GM12865 (cell line): ENCODE measurements at regions not wholly inside any gene's neighbourhood (a gene's known extent, or its start where the extent isn't known, plus 50 kb on each side); places are given as distances from the start of the nearest gene placed in this dataset.

Experiments
- DNase-seq: peaks from one replicate; pipeline ENCODE4 v3.0.0; 2010; ENCODE audit warnings: low read depth
- H3K4me3 ChIP-seq: 2 replicates; pipeline ENCODE4 v1.5.1; 2011; ENCODE audit warnings: mild to moderate bottlenecking, low read depth, low read length, control low read depth
- TF ChIP-seq, protein P1 (sequence below): IDR thresholded peaks from 2 replicates; pipeline ENCODE4 v1.5.1; 2011; ENCODE audit warnings: low read length, control low read depth, low read depth, inconsistent platforms; ENCODE audit not compliant: insufficient read depth; ENCODE audit errors: missing control alignments

DNA sequence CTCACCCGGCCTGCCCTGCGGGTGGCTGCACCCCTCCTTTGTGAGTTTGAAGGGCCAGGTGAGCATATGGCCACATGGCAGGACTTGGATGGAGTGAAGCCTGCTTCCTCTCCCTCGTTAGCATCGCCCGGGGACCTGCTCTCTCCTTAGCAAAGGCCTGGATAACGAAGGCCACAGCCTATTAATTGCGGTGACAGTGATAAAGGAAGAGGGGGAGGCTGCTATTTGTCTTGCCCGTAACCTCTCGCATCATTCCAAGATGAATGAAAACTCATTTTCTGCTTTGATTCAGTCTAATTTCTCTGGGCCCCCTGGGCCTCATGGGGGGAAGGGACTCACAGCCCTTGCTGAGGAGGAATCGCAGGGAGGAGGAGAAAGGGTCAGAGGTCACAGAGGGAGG lies 68.5 kb upstream of the LHX1 start:
- no peak for DNase-seq

DNA sequence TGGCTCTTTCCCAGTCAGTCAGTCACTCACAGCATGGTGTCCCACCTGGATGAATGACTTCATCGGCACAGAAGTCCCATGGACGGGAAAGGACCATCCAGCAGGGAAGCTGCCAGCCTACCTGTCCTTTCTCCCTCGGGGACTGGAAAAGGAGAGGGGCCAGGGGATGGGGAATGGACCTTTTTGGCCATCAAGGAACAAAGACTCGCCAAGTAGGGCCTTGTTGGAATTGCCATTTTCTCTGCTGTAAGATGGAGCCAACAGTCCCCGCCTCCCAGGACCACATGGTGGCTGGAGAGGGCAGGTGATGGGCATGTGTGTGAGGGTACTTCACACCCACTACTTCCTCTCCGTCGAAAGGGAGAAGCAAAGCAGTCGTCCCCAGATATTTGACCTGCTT lies 67.8 kb upstream of the LHX1 start:
- no peak for DNase-seq
- H3K4me3 ChIP-seq = no peak overlapping the region
- TF ChIP-seq, protein P1, sequence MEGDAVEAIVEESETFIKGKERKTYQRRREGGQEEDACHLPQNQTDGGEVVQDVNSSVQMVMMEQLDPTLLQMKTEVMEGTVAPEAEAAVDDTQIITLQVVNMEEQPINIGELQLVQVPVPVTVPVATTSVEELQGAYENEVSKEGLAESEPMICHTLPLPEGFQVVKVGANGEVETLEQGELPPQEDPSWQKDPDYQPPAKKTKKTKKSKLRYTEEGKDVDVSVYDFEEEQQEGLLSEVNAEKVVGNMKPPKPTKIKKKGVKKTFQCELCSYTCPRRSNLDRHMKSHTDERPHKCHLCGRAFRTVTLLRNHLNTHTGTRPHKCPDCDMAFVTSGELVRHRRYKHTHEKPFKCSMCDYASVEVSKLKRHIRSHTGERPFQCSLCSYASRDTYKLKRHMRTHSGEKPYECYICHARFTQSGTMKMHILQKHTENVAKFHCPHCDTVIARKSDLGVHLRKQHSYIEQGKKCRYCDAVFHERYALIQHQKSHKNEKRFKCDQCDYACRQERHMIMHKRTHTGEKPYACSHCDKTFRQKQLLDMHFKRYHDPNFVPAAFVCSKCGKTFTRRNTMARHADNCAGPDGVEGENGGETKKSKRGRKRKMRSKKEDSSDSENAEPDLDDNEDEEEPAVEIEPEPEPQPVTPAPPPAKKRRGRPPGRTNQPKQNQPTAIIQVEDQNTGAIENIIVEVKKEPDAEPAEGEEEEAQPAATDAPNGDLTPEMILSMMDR = no peak

More for the DNA sequence above, 68.5 kb upstream of the LHX1 start:
- H3K4me3 ChIP-seq = no peak overlapping the region
- TF ChIP-seq, protein P1 = no peak

DNA sequence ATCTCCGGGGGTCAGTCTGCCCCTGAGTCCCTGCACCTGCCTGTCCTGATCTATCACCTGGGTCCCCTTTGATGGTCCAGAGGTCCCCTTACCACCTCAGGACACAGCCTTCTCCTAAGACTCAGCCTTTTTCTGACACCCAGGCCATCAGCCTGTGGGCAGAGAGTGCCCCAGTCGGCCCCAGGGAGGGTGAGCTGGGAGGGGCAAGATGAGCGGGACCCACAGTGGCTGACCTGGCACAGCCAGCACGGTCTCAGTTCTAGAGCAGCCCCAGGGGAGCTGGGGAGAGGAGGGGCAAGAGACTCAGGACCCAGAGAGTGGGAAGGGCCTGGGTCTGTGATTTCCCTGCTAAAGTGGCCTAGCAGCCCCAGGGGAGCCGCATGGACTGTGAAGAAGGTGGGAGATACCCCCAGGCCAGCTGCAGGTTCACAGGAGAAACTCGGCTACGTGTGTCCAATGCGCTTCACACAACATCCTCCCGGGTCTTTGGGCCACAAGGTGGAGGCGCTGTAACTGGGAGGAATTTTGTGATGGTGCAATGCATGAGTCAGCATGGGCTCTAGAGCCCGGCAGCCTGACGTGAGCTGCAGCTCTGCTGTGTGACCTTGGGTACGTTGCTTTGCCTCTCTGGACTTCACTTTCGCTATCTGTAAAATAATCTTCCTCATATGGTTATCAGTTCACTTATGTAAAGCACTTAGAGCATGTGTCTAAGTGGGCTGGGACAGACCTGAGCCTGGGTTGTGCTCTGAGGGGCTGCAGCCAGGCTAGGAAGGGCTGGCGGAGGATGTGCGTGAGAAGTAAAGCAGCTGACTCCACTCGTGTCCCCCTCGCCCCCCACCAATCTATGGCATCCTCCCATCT lies 67.2 kb upstream of the LHX1 start:
- no peak overlapping the region for H3K4me3 ChIP-seq
- TF ChIP-seq, protein P1 = no peak
- DNase-seq = no peak

DNA sequence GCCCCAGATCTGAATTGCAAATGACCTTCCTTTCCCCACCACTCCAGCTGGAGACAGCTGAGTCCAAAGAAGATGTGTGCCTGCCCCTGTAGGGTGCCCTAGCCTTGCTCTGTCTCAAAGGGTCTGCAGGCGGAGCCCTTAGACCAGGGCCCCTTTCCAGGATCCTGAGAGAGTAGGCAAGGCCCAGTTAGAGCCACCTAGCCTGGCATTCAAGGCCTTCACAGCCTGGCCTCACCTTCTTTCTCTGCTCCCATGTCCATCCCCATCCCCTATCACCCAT lies 66.6 kb upstream of the LHX1 start:
- no peak overlapping the region for H3K4me3 ChIP-seq
- TF ChIP-seq, protein P1 = no peak
- no peak for DNase-seq

DNA sequence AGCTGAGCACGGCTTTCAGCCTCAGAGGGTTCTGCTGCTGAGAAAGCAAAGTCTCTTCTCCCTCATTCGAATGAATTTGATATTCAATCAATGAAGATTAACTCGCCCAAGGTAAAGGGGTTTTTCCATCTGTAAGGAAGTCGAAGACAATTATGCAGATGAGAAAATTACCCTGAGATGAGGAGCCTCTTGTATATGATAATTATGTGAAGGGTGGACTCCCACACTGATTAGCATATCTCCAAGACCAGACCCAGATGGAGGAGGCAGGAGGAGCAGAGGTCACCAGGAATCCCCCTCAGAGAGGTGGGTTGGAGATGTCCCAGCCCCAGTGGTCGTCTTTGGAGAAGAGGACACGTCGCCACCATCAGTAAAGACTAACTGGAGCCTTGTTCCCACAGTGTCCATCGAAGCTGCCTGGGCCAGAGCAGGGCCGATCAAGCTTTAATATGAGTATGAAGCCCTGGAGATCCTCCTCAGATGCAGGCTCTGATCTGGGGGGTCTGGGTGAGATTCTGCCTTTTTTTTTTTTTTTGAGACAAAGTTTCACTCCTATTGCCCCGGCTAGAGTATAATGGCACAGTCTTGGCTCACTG lies 61.5 kb upstream of the LHX1 start:
- TF ChIP-seq, protein P1 = no peak
- DNase-seq = no peak
- no peak overlapping the region for H3K4me3 ChIP-seq

DNA sequence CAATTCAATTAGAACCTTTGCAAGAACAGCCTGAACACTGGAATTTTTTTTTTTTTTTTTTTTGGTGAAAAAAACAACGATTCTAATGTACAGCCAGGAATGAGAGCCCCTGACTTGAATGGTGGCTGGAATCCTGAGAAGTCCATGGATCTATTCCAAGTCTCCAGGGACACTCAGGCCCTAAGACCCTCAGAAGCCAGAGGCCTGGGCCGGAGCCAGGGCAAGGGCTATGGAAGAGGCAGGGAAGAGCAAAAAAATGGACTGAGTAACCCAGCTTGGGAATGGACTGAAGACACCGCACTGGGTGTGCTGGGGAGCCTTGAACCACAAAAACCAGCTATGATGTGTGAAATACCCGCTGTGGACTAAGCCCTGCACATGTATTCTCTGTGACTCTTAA lies 60.3 kb upstream of the LHX1 start:
- DNase-seq = no peak
- TF ChIP-seq, protein P1 = no peak

More for the DNA sequence above, 60.3 kb upstream of the LHX1 start:
- H3K4me3 ChIP-seq = no peak overlapping the region
